CD4-positive, alpha-beta T cell treated with Interleukin-17A for 4 hours (primary cell): ENCODE measurements at regions not wholly inside any gene's neighbourhood (a gene's known extent, or its start where the extent isn't known, plus 50 kb on each side); places are given as distances from the start of the nearest gene placed in this dataset.
"Not testable (repeated sequence)": the region's sequence is repeated elsewhere in the genome, so short reads cannot be mapped to it uniquely, and the experiment has no call there.

ENCODE experiments used
- DNase-seq: peaks from one replicate; pipeline ENCODE4 v3.0.0-alpha.2; 2020; ENCODE audit warnings: mixed read lengths

DNA sequence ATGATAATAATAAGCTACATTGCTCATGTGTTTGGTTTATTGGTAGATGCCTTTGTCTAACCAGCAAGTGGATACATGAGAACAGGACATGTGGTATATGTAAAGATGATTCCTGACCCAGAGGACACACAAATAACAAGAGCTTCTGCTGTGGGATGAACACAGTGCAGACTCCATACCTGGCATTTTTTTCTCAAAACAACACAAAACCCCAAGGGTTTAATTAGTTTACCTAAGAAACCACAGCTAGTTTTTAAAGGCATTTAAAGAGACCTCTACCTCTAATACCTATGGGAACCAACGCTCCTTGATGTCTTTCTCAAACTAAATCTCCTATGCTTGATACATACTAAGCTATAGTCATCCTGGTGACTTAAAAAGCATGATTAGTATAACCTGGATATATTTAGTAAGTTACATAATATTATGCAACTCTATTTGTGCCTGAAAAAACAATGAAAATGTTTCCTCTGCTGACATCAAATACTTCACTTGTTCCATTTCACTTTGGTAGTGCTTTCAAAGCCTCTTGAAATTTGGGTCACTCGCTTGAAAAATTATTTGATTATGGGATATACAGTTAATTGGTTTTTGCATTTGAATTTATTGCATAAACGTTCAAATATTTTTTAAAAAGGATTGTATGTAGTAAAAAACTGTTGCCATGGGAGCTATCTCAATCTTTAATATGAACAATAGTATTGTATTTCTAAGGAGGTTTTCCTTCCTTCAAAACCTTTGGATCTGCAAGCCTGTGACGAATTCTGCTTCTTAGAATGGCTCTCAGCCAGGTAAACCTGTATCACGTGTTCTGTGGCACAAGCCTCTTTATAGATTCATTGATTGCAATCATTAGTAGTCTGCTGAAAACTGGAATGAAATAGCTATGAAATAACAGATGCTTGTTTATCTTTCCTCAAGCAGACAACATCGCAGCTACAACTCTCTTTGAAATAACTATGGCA is 233.0 kb upstream of the KCNMB2 start:
- no peak for DNase-seq

DNA sequence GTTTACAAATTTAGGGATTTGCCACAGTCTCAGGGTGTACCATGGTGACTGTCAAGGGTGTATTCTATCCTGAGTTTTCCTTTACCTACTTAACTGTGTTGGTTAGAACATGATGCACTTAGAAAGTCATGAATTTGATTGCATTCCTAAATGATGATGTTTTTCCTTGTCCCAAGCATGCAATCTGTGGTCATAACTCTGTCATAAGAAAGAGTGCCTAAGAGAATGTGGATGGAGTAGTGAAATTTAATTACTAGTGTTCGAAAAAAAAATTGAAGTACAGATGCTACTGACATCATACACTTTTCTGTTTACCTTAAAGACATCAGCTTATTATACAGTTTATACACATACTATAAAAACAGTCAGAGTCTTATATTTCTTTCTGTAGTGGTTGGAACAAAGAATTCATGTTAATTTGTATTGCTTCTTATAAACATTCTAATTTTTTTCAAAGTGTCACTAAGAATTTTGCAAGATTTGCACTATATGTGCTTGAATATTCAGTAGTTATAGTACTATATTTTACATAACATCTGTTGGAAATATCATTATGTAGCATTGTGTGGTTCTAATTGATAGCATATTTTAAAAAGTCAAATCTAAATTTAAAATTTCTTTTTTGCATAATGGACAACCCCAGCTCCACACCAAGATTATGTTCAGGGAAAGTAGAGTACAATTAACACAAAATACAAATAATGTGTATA is 231.3 kb upstream of the KCNMB2 start:
- no peak for DNase-seq

DNA sequence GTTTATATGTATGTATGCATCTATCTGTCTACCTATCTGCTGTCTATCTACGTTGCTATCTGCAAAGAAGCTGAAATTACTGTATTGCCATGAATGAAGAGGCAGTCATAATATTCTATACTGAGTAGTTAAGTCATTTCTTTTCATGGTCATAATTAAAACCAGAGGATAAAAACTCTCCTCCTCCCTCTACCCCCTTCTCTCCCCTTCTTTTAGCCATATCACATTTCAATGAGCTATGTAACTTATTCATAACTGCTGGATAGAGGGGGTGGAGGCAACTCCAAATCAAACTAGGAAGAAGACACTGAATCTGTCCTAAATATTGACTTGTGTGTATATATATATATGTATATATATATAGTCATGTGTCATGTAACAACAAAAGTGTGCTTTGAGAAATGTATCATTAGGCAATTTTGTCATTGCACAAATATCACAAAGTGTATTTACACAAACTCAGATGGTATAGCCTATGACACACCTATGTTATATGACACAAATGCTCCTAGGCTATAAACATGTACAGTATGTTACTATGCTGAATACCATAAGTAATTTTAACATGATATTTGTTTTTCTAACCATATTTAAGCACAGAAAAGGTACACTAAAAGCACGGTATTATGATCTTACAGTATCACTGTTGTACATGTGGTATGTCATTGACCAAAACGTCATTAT is 229.7 kb upstream of the KCNMB2 start:
- no peak for DNase-seq

DNA sequence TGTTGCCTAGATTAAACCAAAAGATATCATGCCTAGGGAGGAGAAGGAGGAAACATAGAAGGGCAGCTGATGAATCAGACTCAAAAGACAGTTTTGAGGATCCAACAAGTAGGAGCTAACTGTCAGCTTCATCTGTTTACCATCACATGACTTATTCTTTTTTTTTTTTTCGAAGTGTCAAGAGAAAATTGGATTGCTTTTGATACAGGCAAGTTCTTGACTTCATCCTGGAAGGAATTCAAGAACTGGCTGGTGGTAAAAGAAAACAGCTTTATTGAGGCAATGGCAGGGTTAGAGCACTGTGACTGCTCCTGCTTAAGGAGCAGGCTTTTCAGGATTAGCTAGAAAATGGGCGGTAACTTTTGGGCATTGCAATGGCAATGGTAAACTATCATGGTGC is 227.5 kb upstream of the KCNMB2 start:
- DNase-seq = no peak

DNA sequence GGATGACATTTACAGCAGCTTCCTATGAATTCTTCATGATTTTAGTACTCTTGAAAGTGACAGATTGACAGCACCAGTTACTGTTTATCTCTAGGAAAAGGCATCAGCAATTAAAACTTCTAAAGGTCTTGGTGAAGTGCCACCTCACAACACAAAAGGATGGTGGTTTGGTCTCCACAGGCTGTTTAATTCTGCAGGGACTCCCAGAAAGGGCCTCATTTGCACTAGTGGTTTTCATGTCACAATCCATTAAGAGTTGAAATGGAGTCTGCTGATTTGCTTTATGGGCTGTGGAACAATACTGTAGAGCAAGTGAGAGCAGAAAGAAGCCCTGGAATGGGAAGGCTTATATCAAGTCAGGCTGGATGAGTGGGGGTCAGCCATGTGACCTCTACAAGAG is 225.3 kb upstream of the KCNMB2 start:
- DNase-seq = no peak

DNA sequence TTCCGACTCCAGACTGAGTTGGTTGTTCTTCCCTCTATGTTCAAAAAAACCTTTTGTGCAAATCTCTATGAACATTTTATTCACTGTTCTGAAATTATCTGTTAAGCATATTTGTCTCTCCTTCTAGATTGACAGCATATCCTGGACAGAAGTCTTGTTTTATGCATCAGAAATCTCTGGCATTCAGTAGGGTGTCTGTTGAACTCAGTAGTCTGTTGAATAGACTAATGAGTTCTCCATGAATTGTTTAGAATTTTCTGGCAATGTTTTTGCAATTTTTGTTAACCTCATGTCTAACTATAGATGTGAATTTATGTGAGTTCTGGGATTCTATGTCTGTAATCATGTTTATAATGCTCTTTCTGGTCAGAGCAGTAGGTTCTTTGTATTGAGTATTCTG is 222.5 kb upstream of the KCNMB2 start:
- DNase-seq = no peak

DNA sequence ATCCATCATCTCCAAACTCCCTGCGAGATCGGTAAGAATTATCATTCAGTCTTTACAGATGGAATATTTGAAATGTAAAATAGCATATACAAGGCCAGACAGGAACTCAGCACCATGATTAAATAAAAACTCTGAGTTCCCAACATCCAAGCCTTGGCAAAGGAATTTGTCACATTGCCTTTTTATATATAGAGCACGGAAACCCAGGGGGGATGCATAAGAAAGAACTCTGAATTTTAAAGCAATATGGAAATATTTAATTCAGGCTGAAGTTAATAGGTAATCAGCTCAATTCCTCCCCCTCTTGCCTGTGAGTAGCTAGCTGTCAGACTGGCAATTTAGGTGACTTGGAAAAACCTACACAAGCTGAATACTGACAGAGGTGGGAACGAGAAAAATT is 217.9 kb upstream of the KCNMB2 start:
- no peak for DNase-seq

DNA sequence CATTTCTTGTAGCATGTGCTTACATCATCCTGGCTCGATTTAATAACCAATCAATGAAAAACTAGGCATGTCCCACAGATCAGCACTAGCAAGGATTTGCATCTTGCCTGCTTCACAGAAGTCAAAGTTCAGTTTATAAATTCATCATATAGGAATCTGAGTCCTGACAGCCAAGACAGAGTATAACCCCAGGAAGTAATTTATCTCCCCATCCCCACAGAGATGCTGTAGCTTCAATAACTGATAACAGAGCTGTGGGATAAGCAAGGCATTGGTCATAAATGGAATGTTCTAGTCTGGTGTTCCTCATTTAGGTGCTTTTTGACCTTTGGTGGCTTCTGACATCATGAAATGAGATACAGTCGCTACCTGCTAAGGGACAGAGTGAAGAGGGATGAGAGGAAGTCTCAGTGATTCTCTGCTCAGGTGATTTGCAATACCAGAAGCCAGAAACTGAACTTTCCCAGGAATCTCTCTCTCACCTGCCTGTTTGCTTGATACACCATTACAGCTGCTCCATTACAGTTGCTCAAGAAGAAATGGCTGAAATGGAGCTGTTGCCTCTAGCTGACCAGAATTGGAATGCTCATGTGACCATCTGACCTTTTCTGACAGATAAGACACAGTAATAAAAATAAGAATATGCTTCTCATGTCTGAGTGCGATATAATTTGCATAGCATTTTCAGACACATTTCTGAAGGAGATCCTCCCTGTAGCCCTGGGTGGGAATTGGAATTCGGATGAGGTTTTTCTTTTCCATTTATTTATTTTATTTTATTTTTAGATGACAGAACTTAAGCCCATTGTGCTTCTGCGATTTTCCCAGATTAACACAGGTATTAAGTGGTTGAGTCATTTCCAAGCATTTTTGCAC is 217.1 kb upstream of the KCNMB2 start:
- DNase-seq = no peak

DNA sequence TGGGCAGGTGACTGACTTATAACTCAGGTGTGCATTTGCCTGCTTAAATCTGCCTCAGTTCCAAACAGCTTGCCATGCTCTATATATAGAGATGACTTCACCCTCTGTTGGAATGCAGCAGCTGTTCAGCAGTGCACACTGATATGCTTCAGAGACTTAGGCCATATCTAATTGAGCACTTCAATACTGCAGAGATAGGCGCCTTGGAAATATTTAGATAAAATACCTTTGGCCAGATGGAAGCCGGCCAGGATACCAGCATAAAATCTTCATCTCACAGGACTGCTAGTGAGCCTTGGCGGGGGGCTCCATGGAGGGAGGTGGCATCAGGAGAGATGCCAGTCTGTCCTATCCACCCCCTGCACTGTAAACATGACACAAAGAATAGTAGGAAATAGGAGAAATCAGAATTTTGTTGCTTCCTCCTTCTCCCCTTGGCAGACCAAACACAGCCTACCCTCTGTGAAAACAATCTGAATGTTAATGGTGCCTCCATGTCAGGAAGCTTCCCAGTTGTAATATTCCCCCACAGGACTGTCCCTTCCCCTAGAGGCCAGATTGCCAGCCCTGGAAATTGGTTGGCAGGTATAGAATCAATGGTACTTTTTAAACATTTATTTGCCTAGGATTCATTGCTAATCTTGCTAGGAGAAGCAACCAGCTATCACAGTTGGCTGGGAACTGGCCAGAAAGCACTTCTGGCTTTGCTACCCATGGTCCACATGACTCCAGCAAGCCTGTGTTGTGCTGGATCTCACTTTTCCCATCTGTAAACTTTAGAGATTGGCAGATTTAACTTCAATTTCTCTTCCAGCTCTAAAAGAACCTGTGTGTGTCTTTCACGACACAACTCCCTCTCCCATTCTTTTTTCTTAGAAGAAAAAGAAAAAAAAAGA is 215.5 kb upstream of the KCNMB2 start:
- no peak for DNase-seq

DNA sequence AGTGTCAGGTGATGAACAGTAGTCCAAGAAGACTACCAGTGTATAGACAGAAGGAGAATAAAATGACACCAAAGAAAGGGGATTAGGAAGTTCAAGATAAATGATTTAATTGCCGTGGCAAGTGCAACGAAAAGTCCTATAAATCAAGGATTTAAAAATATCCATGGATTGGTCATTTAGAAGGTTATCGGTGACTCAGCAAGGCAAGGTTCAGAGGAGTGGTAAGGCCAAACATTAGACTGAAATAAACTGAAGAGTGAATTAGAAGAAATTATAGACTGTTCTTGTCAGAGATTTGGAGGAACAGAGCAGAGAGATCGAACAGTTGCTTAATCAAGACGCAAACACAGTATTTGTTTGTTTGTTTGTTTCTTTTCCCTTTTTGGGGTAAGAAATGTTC is 211.9 kb upstream of the KCNMB2 start:
- no peak for DNase-seq

DNA sequence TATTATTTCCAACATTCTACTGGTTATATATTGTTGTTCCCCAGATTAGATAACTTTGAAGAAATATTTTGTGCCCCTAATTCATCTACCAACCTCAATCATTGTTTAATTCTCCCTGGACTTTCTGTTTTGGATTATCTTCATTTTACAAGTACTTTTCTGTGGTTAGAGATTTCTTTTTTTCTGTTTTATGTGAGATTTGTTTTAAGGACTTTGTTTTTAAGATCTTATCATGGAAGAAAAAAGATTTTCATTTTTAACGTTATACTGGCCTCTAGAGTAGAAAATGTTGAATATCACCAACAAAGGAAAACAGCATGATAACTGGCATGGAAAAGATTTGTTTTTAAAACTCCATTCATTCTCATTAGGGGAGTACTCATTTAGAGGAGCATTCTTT is 210.9 kb upstream of the KCNMB2 start:
- DNase-seq = no peak

DNA sequence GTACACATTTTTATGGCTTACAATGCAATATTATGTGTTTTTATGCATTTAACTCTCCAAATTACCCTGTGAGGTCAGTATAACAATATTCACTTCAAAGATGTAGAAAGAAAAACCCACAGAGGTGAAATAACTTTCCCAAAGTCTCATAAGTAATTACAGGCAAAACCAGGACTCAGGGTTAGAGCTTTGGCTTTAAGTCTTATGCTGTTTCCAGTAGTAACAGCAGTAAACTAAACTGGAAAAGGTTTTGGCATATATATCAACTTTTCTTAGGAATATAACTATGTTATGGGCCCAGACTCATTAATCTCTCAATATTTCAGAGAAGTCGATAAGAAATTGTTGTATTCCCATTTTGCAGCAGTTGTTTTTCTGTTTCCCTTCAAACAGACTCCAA is 206.3 kb upstream of the KCNMB2 start:
- DNase-seq = no peak

DNA sequence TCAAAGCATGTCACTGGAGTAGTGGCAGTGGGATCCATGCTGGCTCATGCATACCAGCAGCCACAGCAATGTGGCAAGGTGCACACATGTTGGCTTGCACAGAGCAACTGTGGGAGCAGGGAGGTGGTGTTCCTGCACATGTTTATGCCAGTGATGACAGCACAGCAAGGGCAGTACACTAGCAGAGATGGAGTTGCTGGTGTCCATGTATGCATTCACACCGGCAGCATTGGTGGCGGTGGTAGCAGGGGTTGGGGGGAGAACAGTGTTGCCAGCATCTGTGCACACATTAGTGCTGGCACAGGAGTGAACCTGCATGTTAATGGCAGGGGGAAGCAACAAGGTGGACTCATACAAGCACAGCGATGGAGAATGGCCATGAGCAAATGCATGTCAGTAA is 202.0 kb upstream of the KCNMB2 start:
- DNase-seq = no peak

DNA sequence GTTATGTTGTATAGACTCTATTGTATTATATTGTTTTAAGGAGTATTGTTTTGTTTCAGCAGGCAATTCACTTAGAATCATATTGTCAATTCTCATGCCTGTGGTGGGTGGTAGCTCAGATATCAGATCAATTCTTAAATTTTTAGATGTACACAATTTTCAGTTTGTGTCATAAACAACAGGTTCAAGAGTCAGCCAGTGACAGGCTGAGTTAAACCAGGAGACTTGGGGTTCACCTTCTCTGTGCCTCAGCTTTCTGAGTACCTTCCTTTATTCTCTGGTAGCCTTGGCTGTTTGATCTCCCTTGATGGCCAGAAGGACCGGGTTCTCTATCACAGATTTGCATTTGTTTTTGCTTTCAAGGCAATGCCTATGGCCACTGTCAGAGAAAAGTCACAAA is 199.9 kb upstream of the KCNMB2 start:
- DNase-seq = no peak

DNA sequence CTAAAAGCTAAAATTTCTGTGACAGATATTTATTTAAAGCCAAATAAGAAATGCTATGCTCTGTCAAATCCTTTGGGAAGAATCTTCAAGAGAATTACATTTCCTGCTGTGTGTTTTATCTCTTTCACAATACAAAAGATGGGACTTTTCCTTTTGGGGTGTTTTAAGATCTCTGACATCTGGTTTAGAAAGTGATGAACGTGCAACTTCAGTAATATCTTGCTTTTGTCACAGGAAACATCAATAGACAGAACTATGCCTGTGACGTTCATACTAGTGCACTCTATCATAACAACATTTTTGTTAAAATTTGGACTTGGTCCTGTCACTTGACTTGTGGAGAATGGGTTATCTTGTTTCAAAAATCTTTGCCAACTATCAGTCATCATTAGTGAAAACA is 195.7 kb upstream of the KCNMB2 start:
- DNase-seq = no peak

DNA sequence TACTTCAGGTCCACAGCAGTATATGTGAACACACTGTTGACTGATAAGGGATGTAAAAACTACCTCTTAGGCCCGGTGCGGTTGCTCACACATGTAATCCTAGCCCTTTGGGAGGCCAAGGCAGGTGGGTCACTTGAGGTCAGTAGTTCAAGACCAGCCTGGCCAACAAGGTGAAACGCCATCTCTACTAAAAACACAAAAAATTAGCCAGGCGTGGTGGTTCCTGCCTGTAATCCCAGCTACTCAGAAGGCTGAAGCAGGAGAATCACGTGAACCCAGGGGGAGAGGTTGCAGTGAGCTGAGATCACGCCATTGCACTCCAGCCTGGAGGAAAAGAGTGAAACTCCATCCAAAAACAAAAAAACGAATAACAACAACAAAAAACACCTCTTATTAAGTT is 194.6 kb upstream of the KCNMB2 start:
- DNase-seq = no peak

DNA sequence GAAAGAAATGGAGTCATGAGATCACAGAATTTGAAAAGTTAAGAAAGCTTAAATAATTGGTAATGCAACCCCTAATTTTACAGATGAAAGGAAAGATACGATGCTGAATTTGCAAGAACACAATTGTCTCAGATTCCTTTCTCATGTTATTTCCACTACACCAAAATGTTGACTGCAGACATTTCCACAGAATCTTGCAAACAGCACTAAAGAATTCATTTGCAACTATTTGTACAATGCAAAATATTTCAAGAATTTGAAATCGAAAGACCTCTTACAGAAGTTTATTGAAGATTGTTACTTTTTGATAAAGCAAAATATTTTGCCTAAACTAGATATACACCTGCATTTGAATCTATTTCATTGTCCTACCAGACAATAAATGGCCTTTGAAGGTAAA is 194.1 kb upstream of the KCNMB2 start:
- DNase-seq = no peak

DNA sequence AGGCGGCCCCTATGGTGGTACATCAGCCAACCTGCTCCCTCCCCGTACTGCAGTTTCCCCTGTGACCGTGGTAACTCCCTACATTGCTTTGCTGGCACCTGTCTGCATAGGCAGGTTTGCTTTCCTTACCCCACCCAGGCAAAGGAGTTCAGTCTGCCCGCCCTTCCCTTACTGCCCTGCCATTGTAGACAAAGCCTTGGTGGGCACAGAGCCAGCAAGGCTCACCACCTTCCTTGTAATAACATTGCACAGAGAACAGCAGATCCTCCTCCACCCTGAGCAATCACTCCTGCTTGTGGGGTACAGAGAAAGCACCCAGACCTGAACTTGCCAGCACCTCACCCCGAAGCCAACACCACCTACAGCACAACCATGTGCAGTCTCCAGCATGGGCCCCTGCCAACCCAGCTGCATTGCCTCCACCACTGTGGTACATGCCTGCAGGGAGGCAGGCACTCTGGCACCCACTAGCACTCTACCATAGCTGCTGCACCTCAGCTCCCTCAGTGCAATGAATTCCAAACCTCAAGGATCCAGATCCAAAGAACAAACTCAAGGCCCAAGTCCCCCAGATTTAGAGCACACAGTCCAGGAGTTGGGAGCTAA is 192.7 kb upstream of the KCNMB2 start:
- DNase-seq = no peak

DNA sequence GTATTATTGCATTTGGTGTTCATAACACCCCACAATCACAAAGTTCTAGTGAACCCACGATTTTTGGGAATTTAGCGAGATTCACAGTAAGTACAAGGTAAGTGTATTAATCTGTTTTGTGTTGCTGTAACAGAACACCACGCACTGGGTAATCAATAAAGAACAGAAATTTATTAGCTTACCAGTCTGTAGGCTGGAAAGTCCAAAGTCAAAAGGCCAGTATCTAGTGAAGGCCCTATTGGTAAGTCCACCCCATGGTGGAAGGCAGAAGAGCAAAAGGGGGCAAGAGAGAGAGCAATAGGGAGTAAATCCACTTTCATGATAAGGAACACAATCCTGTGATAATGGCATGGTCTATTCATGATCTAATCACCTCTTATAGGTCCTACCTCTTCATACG is 190.3 kb upstream of the KCNMB2 start:
- DNase-seq = no peak

DNA sequence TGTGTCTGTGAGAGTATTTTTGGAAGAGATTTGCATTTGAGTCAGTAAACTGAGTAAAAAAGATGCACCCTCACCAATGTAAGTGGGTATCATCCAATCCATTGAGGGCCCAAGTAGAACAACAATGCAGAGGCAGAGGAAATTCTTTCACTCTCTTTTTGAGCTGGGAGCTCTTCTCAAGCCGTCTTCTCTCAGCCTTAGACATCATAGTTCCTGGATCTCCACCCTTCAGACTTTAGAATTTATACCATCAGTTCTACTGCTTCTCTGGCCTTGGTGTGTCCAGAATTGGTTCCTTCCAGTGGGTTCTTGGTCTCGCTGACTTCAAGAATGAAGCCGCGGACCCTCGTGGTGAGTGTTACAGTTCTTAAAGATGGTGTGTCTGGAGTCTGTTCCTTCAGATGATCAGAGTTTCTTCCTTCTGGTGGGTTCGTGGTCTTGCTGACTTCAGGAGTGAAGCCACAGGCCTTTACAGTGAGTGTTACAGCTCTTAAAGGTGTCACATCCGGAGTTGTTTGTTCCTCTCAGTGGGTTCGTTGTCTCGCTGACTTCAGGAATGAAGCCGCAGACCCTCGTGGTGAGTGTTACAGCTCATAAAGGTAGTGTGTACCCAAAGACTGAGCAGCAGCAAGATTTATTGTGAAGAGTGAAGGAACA is 187.5 kb upstream of the KCNMB2 start:
- not testable (repeated sequence) for DNase-seq

DNA sequence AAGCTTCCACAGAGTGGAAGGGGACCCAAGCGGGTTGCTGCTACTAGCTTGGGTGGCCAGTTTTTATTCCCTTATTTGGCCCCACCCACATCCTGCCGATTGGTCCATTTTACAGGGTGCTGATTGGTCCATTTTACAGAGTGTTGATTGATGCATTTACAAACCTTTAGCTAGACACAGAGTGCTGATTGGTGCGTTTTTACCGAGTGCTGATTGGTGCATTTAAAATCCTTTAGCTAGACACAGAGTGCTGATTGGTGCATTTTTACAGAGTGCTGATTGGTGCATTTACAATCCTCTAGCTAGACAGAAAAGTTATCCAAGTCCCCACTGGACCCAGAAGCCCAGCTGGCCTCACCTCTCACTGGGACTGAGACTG is 187.0 kb upstream of the KCNMB2 start:
- not testable (repeated sequence) for DNase-seq
